OCI-LY7 (cell line): ENCODE measurements at regions not wholly inside any gene's neighbourhood (a gene's known extent, or its start where the extent isn't known, plus 50 kb on each side); places are given as distances from the start of the nearest gene placed in this dataset.

Source experiments
- BruUV-seq: library from RNA; stranded (reverse); fragments of 400-500 nt; replicated peaks from 2 replicates; lab custom pipeline; 2021; lab: Mats Ljungman, UMichigan
- CTCF ChIA-PET: fragments of 300-600 bp; sonication (Branson Sonifier 250); formaldehyde crosslinking; loops from one replicate; lab custom pipeline; 2022; ENCODE audit warnings: antibody characterized with exemption; ENCODE audit not compliant: unreplicated experiment; lab: Charles Lee
- POLR2A ChIA-PET: fragments of 300-600 bp; sonication (Branson Sonifier 250); formaldehyde crosslinking; loops from one replicate; lab custom pipeline; 2022; ENCODE audit warnings: antibody characterized with exemption; lab: Charles Lee
- DNase-seq: peaks from one replicate; pipeline ENCODE4 v3.0.0-alpha.2; 2015; ENCODE audit warnings: low spot score
- H2AFZ ChIP-seq: fragments of 200-600 bp; sonication (generic), shearing (Covaris generic); 2 replicates; pipeline ENCODE4 v1.6.1; 2014; ENCODE audit warnings: mild to moderate bottlenecking, antibody characterized with exemption, low read length, moderate library complexity
- H3K27ac ChIP-seq: fragments of 200-600 bp; sonication (generic); 2 replicates; pipeline ENCODE4 v1.5.1; 2014; ENCODE audit warnings: mixed run types, low read depth, mild to moderate bottlenecking, moderate library complexity, low read length, inconsistent platforms; ENCODE audit not compliant: poor library complexity, severe bottlenecking
- H3K36me3 ChIP-seq: fragments of 200-600 bp; sonication (generic); 2 replicates; pipeline ENCODE4 v1.6.1; 2014; ENCODE audit warnings: mild to moderate bottlenecking, antibody characterized with exemption, low read length, moderate library complexity, mixed read lengths; ENCODE audit not compliant: insufficient read depth
- H3K4me1 ChIP-seq: fragments of 200-600 bp; sonication (generic); 2 replicates; pipeline ENCODE4 v1.5.1; 2014; ENCODE audit warnings: mild to moderate bottlenecking, low read length; ENCODE audit not compliant: insufficient read depth, poor library complexity, severe bottlenecking
- H3K4me2 ChIP-seq: fragments of 200-600 bp; sonication (generic); 2 replicates; pipeline ENCODE4 v1.6.1; 2014; ENCODE audit warnings: mild to moderate bottlenecking, low read length
- H3K4me3 ChIP-seq: fragments of 200-600 bp; sonication (generic); 2 replicates; pipeline ENCODE4 v1.5.1; 2014; ENCODE audit warnings: mild to moderate bottlenecking, low read depth, low read length; ENCODE audit not compliant: poor library complexity, severe bottlenecking
- H3K79me2 ChIP-seq: fragments of 200-600 bp; sonication (generic); 2 replicates; pipeline ENCODE4 v1.6.1; 2016; ENCODE audit warnings: low read depth, mild to moderate bottlenecking, low read length, moderate library complexity, mixed read lengths; ENCODE audit not compliant: insufficient read depth
- H3K9me2 ChIP-seq: fragments of 200-600 bp; sonication (generic); 2 replicates; pipeline ENCODE4 v1.6.1; 2016; ENCODE audit warnings: mild to moderate bottlenecking, low read length, mixed read lengths; ENCODE audit not compliant: insufficient read depth
- H3K9me3 ChIP-seq: fragments of 200-600 bp; sonication (generic); 2 replicates; pipeline ENCODE4 v1.6.1; 2014; ENCODE audit warnings: mild to moderate bottlenecking, mixed run types, low read length, mixed read lengths
- H4K20me1 ChIP-seq: fragments of 200-600 bp; sonication (generic); 2 replicates; pipeline ENCODE4 v1.6.1; 2014; ENCODE audit warnings: mild to moderate bottlenecking, antibody characterized with exemption, low read length, moderate library complexity, mixed read lengths; ENCODE audit not compliant: insufficient read depth
- CTCF ChIP-seq: fragments of 200-600 bp; sonication (generic); conservative IDR thresholded peaks from 2 replicates; pipeline ENCODE4 v1.5.1; 2014; ENCODE audit warnings: mild to moderate bottlenecking, antibody characterized with exemption, low read length, moderate library complexity, mixed read lengths
- EZH2phosphoT487 ChIP-seq: fragments of 200-600 bp; sonication (generic); IDR thresholded peaks from 2 replicates; pipeline ENCODE4 v1.6.1; 2018; ENCODE audit warnings: low read depth, borderline replicate concordance, mild to moderate bottlenecking, mixed run types, antibody characterized with exemption, low read length, moderate library complexity, mixed read lengths
- intact Hi-C: fragments of 100-400 bp; cut with micrococcal nuclease; formaldehyde crosslinking; loops from one replicate; pipeline ENCODE4 v1.10.0; 2022; ENCODE audit not compliant: unreplicated experiment

- intact Hi-C loops = no loop called here
- no peaks in the 10 kb centered on the region for H3K36me3 ChIP-seq
- peak; percentile 52 for DNase-seq
- H3K4me3 ChIP-seq = no peak overlapping the region
- peaks cover 20% of the 10 kb centered on the region for H3K4me1 ChIP-seq
- no peak for TF ChIP-seq EZH2phosphoT487
- no peak for TF ChIP-seq CTCF
- no peaks in the 10 kb centered on the region for H4K20me1 ChIP-seq
- POLR2A ChIA-PET = interaction anchor here (0.6 to 2.0 kb wide), 16 partner anchors 8 to 518 kb away, joined by 3 to 9 read pairs (median 4); partner anchors contain the start of genes PPP4R3B and RTN4
- CTCF ChIA-PET = interaction anchor here (1.0 to 1.1 kb wide), 2 partner anchors 8 to 58 kb away, joined by 3 to 4 read pairs; no protein-coding TSS in a partner anchor
- peak overlapping the region; percentile 17; the same call in 1 of the 2 replicates for H3K4me2 ChIP-seq
- H3K79me2 ChIP-seq = no peaks in the 10 kb centered on the region
- H3K9me3 ChIP-seq = no peaks in the 10 kb centered on the region
- BruUV-seq = no TSS peak
- H2AFZ ChIP-seq = peak overlapping the region; percentile 80
- no peaks in the 10 kb centered on the region for H3K9me2 ChIP-seq
- peak overlapping the region; percentile 5 for H3K27ac ChIP-seq
These were observed 49.9 kb upstream of the RTN4 start for GRCh38 chr2:55099878-55100820.
